GM23248 (cell line): ENCODE measurements at regions not wholly inside any gene's neighbourhood (a gene's known extent, or its start where the extent isn't known, plus 50 kb on each side); places are given as distances from the start of the nearest gene placed in this dataset.

Experiments
- EZH2 ChIP-seq: fragments of 200-600 bp; sonication (generic); IDR thresholded peaks from 2 replicates; pipeline ENCODE4 v1.6.1; 2018; ENCODE audit warnings: antibody characterized with exemption, mild to moderate bottlenecking; ENCODE audit not compliant: insufficient read depth, poor library complexity, severe bottlenecking
- EZH2phosphoT487 ChIP-seq: fragments of 200-600 bp; sonication (generic); IDR thresholded peaks from 2 replicates; pipeline ENCODE4 v1.6.1; 2018; ENCODE audit warnings: antibody characterized with exemption, moderate library complexity, mild to moderate bottlenecking, low read depth; ENCODE audit not compliant: insufficient read depth

DNA sequence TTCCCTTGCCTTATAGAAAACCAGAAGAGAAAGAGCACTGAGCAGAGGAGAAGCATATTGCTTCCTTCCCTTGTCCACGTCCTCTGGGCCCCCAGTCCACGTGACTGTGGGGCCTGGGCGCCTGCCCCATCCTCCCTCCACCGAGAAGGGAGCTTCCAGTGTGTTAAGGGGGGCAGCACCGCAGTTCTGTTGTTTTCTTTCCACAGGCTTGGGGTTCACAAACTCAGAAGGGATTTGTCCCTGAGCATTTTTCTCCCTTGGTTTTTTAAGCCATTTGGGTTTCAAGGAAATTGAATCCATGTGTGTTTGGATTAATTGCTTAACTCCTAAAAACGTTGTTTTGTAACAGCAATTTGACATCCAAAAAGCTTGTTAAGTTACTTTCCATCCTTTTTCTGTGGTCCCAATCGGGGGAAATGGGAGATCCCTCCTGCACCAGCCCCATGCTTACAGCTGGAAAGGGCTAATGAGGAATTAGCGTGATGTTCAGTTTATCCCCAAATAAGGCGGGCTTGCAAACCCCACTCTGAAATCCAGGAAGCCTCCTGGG is 347.5 kb upstream of the TNRC6C start:
- TF ChIP-seq EZH2phosphoT487 (no peak), EZH2 (no peak)
